Neutrophil (primary cell): ENCODE measurements at regions not wholly inside any gene's neighbourhood (a gene's known extent, or its start where the extent isn't known, plus 50 kb on each side); places are given as distances from the start of the nearest gene placed in this dataset.
"Not testable (repeated sequence)": the region's sequence is repeated elsewhere in the genome, so short reads cannot be mapped to it uniquely, and the experiment has no call there.

ENCODE experiments used
- H3K27ac ChIP-seq: fragments of 200-600 bp; sonication (generic); 2 replicates; pipeline ENCODE4 v1.5.1; 2016; ENCODE audit warnings: mild to moderate bottlenecking, moderate library complexity
- H3K27me3 ChIP-seq: fragments of 200-600 bp; sonication (generic); 2 replicates; pipeline ENCODE4 v1.6.0; 2016; ENCODE audit warnings: mild to moderate bottlenecking
- H3K36me3 ChIP-seq: fragments of 200-600 bp; sonication (generic); 2 replicates; pipeline ENCODE4 v1.5.1; 2017
- H3K4me1 ChIP-seq, 2 experiments: fragments of 200-600 bp in 1 of 2; sonication (generic) in 1 of 2; 1 replicate in 1 of 2; 2 replicates in 1 of 2; pipeline versions ENCODE4 v1.5.1 to v1.6.1; 2013 to 2016; ENCODE audit warnings: low read depth in 1 of 2, low read length in 1 of 2, mild to moderate bottlenecking in 1 of 2, moderate library complexity in 1 of 2; ENCODE audit not compliant: control insufficient read depth in 1 of 2, insufficient read depth in 1 of 2
- H3K4me3 ChIP-seq, 2 experiments: fragments of 200-600 bp in 1 of 2; sonication (generic) in 1 of 2; 1 replicate in 1 of 2; 2 replicates in 1 of 2; pipeline ENCODE4 v1.5.1; 2013 to 2016; ENCODE audit warnings: low read depth in 1 of 2, low read length in 1 of 2, mild to moderate bottlenecking in 1 of 2, moderate library complexity in 1 of 2
- H3K9me3 ChIP-seq: fragments of 200-600 bp; sonication (generic); 2 replicates; pipeline ENCODE4 v1.5.1; 2016
- CTCF ChIP-seq: fragments of 200-600 bp; sonication (generic); IDR thresholded peaks from 2 replicates; pipeline ENCODE4 v1.5.1; 2016; ENCODE audit warnings: antibody characterized with exemption

GRCh38 chr2:131673400-131674173, 145.9 kb downstream of the CCDC74A start:
- no peaks in the 10 kb centered on the region for H3K9me3 ChIP-seq
- TF ChIP-seq CTCF, result no peak
- no peak overlapping the region for H3K4me3 ChIP-seq
- H3K36me3 ChIP-seq, result no peaks in the 10 kb centered on the region
- no peaks in the 10 kb centered on the region for H3K4me1 ChIP-seq
- H3K27ac ChIP-seq, result no peak overlapping the region
- peaks cover 64% of the 10 kb centered on the region for H3K27me3 ChIP-seq

- no peak overlapping the region for H3K27ac ChIP-seq
- H3K4me3 ChIP-seq, result no peak overlapping the region
- H3K4me1 ChIP-seq, result no peaks in the 10 kb centered on the region
- no peak for TF ChIP-seq CTCF
- H3K9me3 ChIP-seq, result no peaks in the 10 kb centered on the region
- no peaks in the 10 kb centered on the region for H3K36me3 ChIP-seq
- peaks cover 64% of the 10 kb centered on the region for H3K27me3 ChIP-seq
Measured at GRCh38 chr2:131674174-131674507, 146.5 kb downstream of the CCDC74A start.

- H3K4me3 ChIP-seq, H3K27ac ChIP-seq, H3K4me1 ChIP-seq, H3K9me3 ChIP-seq, H3K36me3 ChIP-seq: not testable (repeated sequence)
- H3K27me3 ChIP-seq, result peaks cover 70% of the 10 kb centered on the region
Measured at GRCh38 chr2:131681611-131682121, 154.0 kb downstream of the CCDC74A start.

GRCh38 chr2:131682122-131682944, 154.6 kb downstream of the CCDC74A start:
- H3K27me3 ChIP-seq, result peaks cover 64% of the 10 kb centered on the region
- no peak overlapping the region for H3K27ac ChIP-seq
- H3K36me3 ChIP-seq, result no peaks in the 10 kb centered on the region
- no peaks in the 10 kb centered on the region for H3K9me3 ChIP-seq
- H3K4me3 ChIP-seq, result no peak overlapping the region
- peaks cover 0 to 5% of the 10 kb centered on the region in 2 experiments for H3K4me1 ChIP-seq
- no peak for TF ChIP-seq CTCF

GRCh38 chr2:131682945-131683330, 155.2 kb downstream of the CCDC74A start:
- H3K36me3 ChIP-seq, H3K9me3 ChIP-seq, H3K4me1 ChIP-seq, H3K4me3 ChIP-seq, H3K27ac ChIP-seq: not testable (repeated sequence)
- H3K27me3 ChIP-seq, result peaks cover 63% of the 10 kb centered on the region

- H3K27ac ChIP-seq, H3K4me1 ChIP-seq, H3K36me3 ChIP-seq, H3K4me3 ChIP-seq, H3K9me3 ChIP-seq: not testable (repeated sequence)
- H3K27me3 ChIP-seq, result peaks cover 62% of the 10 kb centered on the region
Measured at GRCh38 chr2:131684631-131685316, 157.1 kb downstream of the CCDC74A start.

- H3K27me3 ChIP-seq, result peaks cover 51% of the 10 kb centered on the region
- H3K4me3 ChIP-seq, H3K27ac ChIP-seq, H3K4me1 ChIP-seq, H3K36me3 ChIP-seq, H3K9me3 ChIP-seq: not testable (repeated sequence)
Measured at GRCh38 chr2:131686164-131686893, 158.6 kb downstream of the CCDC74A start.

GRCh38 chr2:131686894-131687238, 159.2 kb downstream of the CCDC74A start:
- not testable (repeated sequence) for H3K4me3 ChIP-seq, H3K27ac ChIP-seq, H3K4me1 ChIP-seq, H3K36me3 ChIP-seq, H3K9me3 ChIP-seq
- peaks cover 47% of the 10 kb centered on the region for H3K27me3 ChIP-seq

- H3K4me3 ChIP-seq, H3K4me1 ChIP-seq, H3K36me3 ChIP-seq, H3K9me3 ChIP-seq, H3K27ac ChIP-seq: not testable (repeated sequence)
- peaks cover 25% of the 10 kb centered on the region for H3K27me3 ChIP-seq
Measured at GRCh38 chr2:131689066-131689465, 161.4 kb downstream of the CCDC74A start.

GRCh38 chr2:131711268-131711667, 183.6 kb downstream of the CCDC74A start:
- not testable (repeated sequence) for H3K4me3 ChIP-seq, H3K27me3 ChIP-seq, H3K9me3 ChIP-seq, H3K36me3 ChIP-seq, H3K4me1 ChIP-seq, H3K27ac ChIP-seq
